ENCODE measurements at regions not wholly inside any gene's neighbourhood (a gene's known extent, or its start where the extent isn't known, plus 50 kb on each side); places are given as distances from the start of the nearest gene placed in this dataset.

DNA sequence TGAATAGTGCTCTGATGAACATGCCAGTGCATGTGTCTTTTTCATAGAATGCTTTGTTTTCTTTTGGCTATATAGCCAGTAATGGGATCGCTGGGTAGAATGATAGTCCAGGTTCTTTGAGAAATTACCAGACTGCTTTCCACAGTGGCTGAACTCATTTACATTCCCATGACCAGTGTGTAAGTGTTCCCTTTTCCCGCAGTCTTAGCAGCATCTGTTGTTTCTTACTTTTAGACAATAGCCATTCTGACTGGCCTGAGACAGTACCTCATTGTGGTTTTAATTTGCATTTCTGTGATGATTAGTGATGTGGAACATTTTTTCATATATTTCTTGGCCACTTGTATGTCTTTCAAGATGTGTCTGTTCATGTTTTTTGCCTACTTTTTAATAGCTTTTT is 784.5 kb downstream of the USP25 start:
- no peak for DNase-seq

DNA sequence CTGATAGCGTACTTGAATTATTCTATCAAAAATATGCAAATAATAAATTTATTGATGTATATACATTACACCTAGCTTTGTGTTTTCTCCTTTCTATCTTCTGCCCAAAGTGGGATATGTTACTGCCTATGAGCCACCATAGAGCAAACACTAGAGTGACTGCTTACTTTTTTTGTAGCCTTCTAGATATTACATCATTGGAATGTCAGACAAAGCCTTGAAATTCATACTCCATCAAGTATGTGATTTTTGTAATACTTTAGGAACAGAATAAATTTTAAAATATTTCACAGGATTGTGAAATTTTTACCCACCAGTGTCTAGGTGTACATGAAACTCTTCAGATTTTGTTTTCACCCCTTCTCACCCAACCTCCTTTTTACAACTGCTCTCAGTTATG is 787.6 kb downstream of the USP25 start:
- DNase-seq: no peak

DNA sequence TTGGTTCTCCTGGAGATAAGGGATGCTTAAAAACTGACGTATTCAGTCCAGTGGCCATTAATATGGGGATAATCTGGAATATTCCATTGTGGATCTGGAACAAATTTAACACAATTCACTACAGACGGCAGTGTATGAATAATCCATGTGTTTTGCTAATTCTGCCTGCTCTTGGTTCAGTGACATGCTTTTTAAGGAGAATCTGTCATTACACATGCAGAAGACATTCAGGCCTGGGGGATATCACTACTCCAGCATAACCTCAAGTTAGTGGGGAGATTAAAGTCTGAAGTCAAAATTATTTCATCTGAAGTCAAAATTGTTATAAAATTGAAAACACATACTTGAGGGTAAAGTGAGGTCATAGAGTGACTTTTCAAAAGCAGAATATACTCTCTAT is 789.3 kb downstream of the USP25 start:
- no peak for DNase-seq

DNA sequence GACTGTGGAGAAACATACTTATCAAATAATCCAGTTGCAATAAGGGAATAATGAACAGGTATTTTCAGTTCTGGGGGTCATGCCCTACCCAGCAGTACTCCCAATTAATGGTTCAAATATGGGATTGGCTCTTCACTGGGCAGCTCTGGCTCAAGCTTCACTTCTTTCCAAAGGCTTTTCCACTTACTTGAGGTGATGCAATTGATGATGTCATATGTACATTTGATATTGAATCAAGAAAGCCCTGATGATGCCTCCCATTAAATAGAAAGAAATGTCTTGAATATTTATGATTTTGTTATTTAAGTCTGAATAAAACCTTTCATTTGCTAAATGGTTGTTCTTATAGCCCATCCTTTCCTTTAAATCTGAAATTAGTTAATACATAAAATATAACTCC is 789.9 kb downstream of the USP25 start:
- DNase-seq: no peak

DNA sequence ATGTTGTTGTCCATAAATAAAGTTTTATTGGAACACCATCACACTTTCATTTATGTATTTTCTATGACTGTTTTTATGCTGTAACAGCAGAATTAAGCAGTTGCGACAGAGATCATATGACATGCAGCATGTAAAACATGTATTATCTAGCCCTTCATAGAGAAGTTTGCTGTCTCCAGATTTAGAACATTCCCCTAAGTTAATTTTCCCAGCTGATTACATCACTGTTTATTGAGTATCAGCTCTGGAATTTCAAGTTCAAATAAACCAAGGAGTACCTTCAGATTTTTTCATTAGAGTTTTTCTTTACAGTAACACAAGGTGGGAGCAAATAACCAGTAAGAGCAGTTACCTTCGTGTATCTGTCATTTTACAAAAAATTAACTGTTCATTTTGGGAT is 792.8 kb downstream of the USP25 start:
- no peak for DNase-seq

DNA sequence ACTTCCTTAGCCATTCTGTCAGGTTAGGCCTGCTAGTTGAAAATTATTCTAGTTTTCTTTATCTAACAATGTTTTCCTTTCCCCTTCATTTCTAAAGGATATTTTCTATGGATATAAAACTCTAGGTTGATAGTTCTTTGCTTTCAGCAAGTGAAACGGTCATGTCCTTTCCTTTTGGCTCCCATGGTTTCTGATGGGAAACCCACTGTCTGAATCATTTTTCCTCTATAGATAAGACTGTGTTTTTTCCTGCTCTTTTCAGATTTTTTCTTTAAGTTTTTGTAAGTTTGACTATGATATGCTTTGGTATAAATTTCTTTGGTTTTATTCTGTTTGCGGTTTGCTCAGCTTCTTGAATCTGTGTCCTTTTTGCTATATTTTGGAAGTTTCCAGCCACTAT is 800.9 kb downstream of the USP25 start:
- no peak for DNase-seq

DNA sequence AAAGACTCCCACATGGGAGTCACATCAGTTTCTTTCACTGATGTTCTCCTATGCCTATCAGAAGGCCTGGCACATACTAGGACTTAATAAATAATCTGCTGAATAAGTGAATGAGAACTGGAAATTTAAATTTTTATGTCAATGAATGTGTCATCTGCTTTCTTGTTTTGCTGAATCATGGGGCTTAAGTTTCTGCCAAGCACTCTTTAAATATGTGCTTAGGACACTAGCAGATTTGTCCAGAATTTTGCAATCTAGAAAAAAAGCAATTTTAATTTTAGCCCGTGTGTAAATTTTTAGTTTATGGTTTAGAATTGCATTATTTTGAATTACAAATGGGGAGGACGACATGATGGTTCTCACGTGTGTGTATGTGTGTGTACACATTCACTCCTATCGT is 803.1 kb downstream of the USP25 start:
- no peak for DNase-seq

DNA sequence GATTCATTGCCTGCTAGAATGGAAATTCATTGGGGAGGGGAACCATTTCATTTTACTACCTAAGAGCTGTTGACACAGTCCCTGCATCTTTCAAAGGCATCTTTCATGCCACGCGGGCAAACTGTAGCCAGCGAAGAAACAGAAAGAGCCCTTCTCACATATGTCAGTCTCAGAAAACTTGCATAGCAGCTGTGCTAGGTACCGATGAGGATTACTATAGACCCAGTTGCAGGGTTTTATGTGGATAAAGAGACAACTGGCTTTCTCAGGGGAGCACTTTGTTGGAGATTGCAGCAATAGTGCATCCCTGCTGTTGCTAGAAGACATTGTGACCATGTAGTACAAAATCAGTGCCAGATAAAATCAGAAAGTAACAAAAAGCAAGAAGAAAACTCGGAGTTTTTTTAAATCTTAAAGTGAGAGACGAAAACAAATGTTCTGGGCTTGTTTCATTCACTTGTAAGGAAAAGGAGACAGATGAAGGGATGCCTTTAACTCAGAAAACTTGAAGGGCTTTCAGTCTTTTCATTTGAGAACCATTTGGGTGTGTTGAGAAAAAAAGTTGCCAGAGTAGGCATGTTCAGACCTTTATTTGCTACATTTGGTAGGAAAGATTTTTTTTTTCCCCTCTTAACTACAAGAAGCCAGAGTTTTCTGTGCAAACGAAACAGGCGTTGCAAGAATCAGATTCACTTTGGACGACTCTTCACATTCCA is 804.1 kb downstream of the USP25 start:
- no peak for DNase-seq

DNA sequence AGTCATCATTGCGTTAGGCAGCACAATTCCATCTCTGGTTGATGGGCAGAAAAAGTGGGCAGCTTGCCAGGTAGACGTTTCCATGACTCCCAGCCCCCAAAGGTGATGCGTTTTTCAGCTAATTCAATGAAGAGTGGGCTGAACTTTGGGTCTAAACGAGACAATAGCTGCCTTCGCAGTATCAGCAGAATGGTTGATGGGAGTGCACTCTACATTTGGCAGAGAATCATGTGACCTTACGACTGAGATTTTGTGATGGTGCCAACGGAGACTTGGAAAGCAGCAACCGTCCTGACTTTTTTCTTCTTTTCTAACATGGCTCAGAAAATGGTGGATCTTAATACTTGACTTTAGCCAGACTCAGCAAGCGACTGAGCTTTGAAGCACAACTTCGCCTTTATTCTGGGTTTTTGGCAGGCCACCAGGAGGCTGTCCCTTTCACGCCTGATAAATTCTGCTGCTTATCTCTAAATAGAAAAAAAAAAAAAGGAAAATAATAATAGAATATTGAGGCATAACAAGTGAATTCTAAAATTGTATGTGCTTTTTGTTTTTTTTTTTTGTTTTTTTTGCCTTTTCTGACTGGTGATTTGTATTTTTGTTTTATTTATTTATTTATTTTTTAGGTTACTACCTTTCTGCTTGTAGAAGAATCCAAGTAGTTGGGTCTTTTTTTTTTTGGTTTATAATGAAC is 804.8 kb downstream of the USP25 start:
- DNase-seq: no peak

DNA sequence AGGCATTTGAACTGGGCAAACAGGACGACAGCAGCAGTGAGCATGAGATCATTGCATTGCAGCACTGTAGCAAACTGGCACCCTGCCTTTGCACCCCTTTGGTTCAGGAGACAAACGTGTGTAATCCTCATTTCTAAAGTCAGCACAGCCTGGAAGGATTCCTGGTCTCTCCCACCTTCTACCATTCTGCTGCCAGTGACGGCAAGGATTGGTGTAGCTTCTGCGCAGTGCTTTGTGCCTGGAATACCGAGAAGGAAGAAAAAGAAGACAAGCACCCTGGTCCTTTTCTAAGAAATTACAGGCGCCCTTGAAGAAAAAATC is 805.3 kb downstream of the USP25 start:
- DNase-seq: no peak

DNA sequence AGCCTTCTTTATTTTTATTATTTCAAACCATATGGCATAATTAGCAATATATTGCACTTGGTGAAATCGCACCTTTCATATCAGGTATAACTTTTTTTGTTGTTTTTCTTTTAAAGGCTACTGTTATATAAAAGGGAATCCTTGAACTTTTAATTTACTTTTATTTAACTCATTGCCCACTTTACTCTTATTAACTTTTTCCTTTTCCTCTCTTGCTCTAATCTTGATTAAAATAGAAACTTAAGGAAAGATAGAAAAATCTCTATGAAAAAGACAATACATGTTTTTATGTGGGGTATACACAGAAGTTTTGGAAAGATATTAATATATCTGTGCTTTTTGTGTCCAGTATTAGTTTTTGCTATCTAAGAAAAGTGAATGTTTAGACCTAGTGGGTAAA is 805.8 kb downstream of the USP25 start:
- DNase-seq: no peak

DNA sequence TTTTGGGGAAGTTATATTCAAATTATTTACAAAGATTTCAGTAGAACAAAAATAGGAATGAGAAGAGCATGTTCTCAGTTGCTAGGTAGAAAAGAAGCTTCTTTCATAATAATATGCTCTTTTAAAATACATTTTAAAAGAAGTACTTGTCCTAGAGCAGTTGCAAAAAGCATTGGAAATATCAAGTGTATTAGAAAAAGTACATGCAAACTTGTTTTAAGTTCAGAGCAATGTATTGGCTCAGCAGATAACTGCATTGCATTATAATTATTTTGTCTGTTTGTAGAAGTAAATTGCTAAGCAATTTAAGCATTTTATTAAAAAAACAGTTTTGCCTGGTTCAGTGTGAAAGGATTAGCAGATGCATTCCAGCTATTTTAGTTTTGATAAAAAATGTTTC is 806.4 kb downstream of the USP25 start:
- no peak for DNase-seq

DNA sequence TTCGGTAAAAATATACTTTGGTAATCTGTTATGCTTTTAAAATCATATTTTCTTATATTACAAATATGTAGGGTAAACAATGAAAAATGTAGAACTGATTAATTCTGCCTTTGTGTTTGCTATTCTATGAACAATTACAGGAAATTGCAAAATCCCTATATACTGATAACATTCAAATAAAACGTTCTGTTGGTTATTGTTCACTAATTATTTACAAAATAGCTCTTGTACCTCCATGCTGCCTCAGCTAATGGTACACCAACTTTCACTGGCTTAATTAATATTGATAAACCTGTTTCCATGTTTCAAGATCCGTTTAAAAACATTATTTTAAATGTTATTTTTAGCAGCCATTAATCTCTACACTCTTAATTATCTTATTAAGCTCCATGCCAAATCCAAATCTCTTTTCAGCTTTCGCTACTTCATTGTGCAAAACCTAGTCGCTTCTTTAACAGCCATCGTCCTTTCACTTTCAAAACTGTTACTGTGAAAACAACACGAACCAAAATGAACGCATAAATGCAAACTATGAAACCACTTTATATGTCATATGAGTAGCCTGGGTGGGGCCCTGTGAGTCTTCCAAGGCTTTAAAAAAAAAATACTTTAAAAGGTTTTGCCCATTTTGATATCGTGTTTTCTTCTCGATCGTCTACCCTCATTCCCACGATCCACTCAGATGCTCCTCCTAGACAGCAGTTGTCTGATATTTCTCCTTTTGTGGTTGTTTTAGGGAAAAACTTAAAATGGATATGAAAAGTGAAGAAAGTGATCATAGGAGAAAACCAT is 807.1 kb downstream of the USP25 start:
- no peak for DNase-seq

DNA sequence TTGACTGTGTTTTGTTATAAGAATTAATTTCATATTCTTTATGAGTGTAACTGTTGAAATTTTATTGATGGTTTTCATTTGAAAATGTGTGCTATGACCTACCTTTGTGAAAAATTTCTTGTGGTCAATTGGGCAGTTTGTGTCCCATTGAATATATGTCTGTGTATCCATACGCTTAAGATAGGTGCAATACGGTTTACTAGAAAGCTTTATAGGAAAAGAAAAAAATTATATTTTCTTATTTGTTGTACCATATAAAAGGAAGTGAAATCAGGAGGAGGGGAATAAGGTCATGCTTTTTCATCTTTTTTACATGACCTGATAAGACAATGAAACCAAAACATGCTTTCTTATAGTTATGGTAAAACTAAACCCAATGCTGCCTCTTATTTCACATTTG is 807.7 kb downstream of the USP25 start:
- no peak for DNase-seq

DNA sequence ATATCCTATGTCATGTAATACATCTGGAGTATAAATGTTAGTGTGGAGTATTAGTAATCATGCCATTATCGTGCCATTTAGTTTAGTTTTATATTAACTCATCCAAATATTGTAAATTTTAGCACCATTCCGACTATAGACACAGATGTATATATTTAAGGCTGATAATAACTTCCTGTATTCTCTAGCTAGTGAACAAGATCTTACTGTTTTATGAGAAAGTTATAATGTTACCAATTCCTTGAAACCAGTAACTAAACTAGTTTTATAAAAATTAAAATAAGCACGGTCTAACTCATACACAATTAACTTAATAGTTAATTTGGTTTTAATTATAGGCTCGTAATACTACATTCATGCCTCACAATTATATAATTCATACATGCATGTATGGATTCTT is 808.6 kb downstream of the USP25 start:
- DNase-seq: no peak

DNA sequence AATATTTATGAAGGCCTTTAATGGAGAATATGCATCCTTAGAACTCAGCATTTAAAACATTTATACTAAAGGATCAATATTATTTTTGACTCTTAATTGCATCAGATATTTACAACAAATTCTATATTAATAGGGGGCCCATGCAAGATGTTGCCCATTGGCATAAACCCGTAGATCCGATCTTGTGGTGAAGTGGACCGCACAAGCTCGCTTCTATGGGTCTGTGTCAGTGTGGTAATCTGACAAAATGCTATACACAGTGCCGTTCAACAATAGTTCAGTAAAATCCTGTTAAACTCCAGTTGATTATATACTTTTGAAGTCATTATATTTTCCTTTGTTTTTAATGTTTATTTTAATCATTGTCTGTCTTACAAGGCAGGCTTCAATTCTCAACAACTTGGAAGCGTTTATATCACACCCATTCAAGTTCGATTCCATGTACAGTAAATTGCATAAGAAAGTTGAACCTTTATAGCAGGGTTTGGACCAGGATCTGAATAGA is 809.2 kb downstream of the USP25 start:
- no peak for DNase-seq

DNA sequence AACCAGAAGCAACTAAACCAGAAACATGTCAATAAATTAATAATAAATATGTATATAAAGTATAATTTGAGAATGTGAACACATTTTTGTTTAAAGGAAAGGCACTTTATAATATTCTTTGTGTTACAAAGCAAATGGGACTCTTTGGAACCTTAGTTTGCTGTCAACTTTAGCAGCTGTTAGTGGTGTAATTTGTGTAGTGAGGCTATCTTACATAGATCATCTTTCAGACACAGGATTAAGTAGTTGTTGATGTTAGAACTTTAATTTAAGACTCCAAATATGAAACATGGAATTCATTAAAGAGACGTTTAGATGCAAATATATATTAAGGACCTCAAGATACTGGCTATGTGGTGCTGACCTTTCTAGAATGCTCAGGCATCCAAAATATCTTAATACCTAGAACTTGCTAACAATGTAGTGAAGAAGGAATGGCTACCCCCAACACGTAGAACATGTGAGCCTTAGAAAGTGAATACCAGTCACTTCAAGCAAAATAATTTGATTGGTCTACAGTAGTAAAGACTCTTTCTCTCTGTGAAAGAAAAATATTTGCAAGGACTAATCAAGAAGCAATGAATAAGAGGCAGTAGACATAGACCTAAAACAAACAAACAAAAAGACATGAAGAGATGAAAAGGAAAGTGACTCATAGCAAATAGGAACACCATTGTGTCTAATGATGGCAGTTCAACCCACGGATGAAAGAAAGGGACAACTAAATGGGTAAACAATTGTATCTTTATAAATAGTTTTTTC is 811.4 kb downstream of the USP25 start:
- no peak for DNase-seq

DNA sequence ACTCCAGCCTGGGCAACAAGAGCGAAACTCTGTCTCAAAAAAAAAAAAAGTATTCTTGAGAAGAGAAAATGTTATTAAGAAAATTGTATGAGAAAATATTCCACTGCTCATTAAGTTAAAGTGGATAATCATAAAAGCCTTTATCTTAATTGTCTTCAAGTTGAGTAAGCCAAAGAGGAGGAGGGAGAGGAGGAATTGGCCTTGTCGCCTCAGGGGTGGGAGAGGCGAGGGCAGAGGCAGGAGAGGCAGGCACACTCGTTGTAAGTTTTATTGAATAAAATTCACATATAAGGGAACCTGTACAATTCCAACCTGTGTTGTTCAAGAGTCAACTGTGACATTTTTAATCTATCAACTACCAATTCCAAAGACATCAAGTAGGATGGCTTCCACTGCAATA is 820.3 kb downstream of the USP25 start:
- no peak for DNase-seq

DNA sequence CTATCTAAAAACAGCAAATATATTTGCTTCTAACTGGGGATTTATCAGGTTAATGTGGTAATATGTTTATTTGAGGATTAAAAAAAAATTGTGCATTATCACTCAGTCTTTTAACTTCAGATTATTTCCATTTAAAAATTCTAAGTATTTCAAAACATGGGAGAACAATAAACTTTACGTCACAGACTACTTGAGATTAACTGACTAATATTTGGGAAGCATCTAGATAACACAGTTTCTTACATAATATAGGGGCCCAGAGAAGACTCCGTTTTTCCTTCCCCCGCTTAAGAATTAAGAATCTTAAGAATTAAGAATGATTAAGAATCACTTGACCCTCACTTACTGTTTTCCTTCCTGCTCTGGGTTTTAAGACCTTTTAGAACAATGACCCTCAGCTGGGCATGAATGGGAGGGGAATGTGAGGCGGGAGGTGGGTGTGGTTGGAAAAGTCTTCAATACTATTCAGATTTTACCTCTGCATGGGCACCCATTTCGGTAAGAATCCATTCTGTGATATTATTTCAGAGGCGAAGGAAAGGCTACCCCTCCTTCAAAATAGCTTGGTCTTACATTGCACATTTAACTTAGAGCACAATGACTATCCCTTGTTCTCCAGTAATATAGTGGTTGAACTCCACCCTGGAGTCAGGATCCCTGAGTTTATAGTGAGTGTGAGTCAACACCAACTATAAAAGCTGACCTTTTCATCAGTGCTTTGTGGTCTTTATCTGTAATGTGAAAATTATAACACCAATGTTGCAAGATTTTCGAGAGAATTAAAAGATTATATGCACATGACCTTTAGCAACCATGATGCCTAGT is 821.3 kb downstream of the USP25 start:
- DNase-seq: no peak

DNA sequence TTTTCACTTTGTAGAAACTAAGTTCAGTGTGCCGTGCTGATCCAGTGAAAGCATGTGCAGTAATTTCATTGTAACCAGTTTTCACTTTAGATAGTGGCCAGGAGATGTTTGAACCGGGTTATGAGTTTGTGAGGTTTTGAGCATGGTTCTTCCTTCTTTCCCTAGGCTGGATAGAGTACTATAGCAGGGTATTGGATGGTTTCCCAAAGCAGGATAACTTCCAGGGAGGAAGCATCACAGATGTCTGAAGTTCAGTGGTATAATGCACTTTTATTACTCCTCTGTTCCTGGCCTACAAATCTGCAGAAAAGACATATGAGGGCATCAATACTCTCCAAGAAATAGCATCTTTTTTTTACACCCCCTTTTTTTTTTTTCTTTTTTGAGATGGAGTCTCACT is 823.1 kb downstream of the USP25 start:
- DNase-seq: no peak

DNA sequence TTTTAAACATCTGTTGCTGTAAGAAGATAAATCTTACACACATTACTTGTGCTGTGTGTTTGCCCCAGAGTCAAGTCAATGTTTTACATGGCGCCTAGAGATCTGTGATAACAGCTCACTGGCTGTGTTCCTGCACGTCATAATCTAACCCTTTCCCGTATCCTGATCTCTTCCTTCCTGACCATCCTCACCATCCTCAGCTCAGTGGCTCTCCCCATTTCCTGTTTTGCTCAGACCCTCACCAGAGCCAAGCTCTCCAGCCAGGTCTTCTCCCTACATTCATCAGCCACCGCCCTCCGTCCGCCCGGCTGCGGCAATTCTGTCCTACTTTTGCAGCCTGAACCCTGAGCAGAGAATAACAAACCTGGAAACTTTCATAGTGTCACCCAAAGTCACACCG is 824.7 kb downstream of the USP25 start:
- DNase-seq: no peak

DNA sequence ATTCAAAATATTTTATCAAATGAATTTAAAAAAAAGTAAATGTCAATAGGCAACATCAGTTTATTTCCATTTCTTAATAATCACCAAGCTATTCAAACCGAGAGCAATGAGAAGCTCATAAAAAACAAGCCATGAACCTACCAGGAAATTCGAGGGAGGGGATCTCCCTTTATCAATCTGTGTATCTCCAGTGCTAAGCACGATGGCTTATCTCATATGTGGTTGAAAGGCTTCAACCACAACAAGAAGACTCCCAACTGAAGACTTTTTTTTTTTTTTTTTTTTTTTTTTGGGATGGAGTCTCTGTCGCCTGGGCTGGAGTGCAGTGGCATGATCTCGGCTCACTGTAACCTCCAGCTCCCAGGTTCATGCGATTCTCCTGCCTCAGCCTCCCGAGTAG is 833.3 kb downstream of the USP25 start:
- no peak for DNase-seq

All from CD4-positive, alpha-beta T cell treated with Interleukin-1 beta for 1 hour (primary cell).